A673 (cell line): ENCODE measurements at regions not wholly inside any gene's neighbourhood (a gene's known extent, or its start where the extent isn't known, plus 50 kb on each side); places are given as distances from the start of the nearest gene placed in this dataset.

ENCODE experiments used
- EZH2 ChIP-seq: fragments of 200-600 bp; sonication (generic); IDR thresholded peaks from 2 replicates; pipeline ENCODE4 v1.6.1; 2017; ENCODE audit warnings: borderline replicate concordance, low read depth, mild to moderate bottlenecking, mixed read lengths, antibody characterized with exemption, low read length; ENCODE audit not compliant: poor library complexity, severe bottlenecking
- TF ChIP-seq, protein P1 (sequence below): fragments of 300-800, 200-600 bp; sonication (generic); conservative IDR thresholded peaks from 2 replicates; pipeline ENCODE4 v1.5.1; 2017; ENCODE audit warnings: low read depth, mild to moderate bottlenecking, antibody characterized with exemption, low read length, moderate library complexity, mixed read lengths

DNA sequence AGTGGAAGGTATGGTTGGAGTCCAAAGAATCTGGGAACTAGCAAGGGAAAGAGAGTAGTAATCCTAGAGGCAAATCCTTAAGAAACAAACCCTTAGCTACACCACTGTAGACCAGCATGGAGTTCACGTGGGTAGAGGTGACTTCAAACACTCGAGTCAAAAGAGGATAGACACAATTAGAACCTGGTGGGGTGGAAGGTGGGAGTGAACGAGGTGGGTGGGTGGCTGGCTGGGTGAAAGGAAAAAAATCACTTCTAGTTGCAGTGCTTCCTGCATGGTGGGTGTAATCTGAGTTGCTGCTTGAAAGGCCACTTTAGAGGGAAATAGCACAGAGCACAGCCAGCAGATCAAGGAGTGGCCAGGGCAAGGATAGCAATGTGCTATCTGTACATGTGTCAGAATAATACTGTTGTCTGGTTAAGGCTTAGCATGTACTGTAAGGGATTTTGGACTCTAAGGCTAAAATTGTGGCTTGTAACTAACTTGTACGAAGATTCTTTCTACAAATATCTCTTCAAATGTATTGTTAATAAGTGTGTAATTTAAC lies 356.2 kb downstream of the GRIA2 start:
- no peak for TF ChIP-seq EZH2
- TF ChIP-seq, protein P1, sequence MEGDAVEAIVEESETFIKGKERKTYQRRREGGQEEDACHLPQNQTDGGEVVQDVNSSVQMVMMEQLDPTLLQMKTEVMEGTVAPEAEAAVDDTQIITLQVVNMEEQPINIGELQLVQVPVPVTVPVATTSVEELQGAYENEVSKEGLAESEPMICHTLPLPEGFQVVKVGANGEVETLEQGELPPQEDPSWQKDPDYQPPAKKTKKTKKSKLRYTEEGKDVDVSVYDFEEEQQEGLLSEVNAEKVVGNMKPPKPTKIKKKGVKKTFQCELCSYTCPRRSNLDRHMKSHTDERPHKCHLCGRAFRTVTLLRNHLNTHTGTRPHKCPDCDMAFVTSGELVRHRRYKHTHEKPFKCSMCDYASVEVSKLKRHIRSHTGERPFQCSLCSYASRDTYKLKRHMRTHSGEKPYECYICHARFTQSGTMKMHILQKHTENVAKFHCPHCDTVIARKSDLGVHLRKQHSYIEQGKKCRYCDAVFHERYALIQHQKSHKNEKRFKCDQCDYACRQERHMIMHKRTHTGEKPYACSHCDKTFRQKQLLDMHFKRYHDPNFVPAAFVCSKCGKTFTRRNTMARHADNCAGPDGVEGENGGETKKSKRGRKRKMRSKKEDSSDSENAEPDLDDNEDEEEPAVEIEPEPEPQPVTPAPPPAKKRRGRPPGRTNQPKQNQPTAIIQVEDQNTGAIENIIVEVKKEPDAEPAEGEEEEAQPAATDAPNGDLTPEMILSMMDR = no peak
